ENCODE measurements at regions not wholly inside any gene's neighbourhood (a gene's known extent, or its start where the extent isn't known, plus 50 kb on each side); places are given as distances from the start of the nearest gene placed in this dataset.

- ATAC-seq, result no peak
- DNase-seq (ENCODE audit: low read depth, low spot score), result no peak
- BruUV-seq (replicated peaks), result no TSS peak
These were observed 883.3 kb downstream of the TRIML1 start for GRCh38 chr4:189022440-189023035.

GRCh38 chr4:189029976-189030504 lies 890.8 kb downstream of the TRIML1 start:
- TF ChIP-seq TCF7L2 (IDR thresholded peaks at IDR 0.05; ENCODE audit: low read depth, low read length) (no peak), CTCF (IDR thresholded peaks at IDR 0.05) (no peak), SIN3A (IDR thresholded peaks at IDR 0.05; ENCODE audit: borderline replicate concordance, insufficient read depth, low read depth, low read length) (no peak), POLR2AphosphoS5 (IDR thresholded peaks at IDR 0.05; ENCODE audit: low read depth, low read length) (no peak), REST (IDR thresholded peaks at IDR 0.05; ENCODE audit: insufficient read depth in 1 of 2, low read depth in 2 of 2, low read length in 1 of 2) (no peak)
- ChIA-PET POLR2A (no interaction called here), CTCF (no interaction called here)
- no peaks in the 10 kb centered on the region for H3K27me3 ChIP-seq (ENCODE audit: control insufficient read depth, insufficient read depth, low read length)
- H3K4me3 ChIP-seq (ENCODE audit: low read depth in 2 of 2, low read length in 2 of 2), result no peak overlapping the region
- no TSS peak for BruUV-seq (replicated peaks)
- intact Hi-C loops (cut with micrococcal nuclease; ENCODE audit: unreplicated experiment), result no loop called here
- no peaks in the 10 kb centered on the region for H3K9me3 ChIP-seq (ENCODE audit: control insufficient read depth, insufficient read depth, low read depth, low read length)
- ATAC-seq (no peak), DNase-seq (ENCODE audit: low read depth, low spot score) (no peak)
- no peaks in the 10 kb centered on the region for H3K36me3 ChIP-seq (ENCODE audit: control insufficient read depth, insufficient read depth, low read length)
- H3K4me1 ChIP-seq (ENCODE audit: control insufficient read depth, insufficient read depth, low read length), result no peaks in the 10 kb centered on the region
- H3K27ac ChIP-seq (ENCODE audit: low read length), result no peak overlapping the region
- in situ Hi-C loops (cut with HindIII; ENCODE audit: low pct_unique_long_range_greater_than_20kb, low sequenced_read_pairs), result no loop called here

More at GRCh38 chr4:189022440-189023035, 883.3 kb downstream of the TRIML1 start:
- Histone ChIP-seq H3K4me3 (ENCODE audit: low read depth in 2 of 2, low read length in 2 of 2) (no peak overlapping the region), H3K27ac (ENCODE audit: low read length) (no peak overlapping the region), H3K9me3 (ENCODE audit: control insufficient read depth, insufficient read depth, low read depth, low read length) (no peaks in the 10 kb centered on the region), H3K4me1 (ENCODE audit: control insufficient read depth, insufficient read depth, low read length) (no peaks in the 10 kb centered on the region), H3K36me3 (ENCODE audit: control insufficient read depth, insufficient read depth, low read length) (no peaks in the 10 kb centered on the region), H3K27me3 (ENCODE audit: control insufficient read depth, insufficient read depth, low read length) (no peaks in the 10 kb centered on the region)
- intact Hi-C loops (cut with micrococcal nuclease; ENCODE audit: unreplicated experiment) (no loop called here), in situ Hi-C loops (cut with HindIII; ENCODE audit: low pct_unique_long_range_greater_than_20kb, low sequenced_read_pairs) (no loop called here)
- TF ChIP-seq REST (IDR thresholded peaks at IDR 0.05; ENCODE audit: insufficient read depth in 1 of 2, low read depth in 2 of 2, low read length in 1 of 2), result no peak
- no peak for TF ChIP-seq SIN3A (IDR thresholded peaks at IDR 0.05; ENCODE audit: borderline replicate concordance, insufficient read depth, low read depth, low read length)
- TF ChIP-seq CTCF (IDR thresholded peaks at IDR 0.05), result no peak
- no peak for TF ChIP-seq POLR2AphosphoS5 (IDR thresholded peaks at IDR 0.05; ENCODE audit: low read depth, low read length)
- no peak for TF ChIP-seq TCF7L2 (IDR thresholded peaks at IDR 0.05; ENCODE audit: low read depth, low read length)
- ChIA-PET POLR2A (no interaction called here), CTCF (no interaction called here)
